Activated CD8-positive, alpha-beta memory T cell treated with anti-CD3 and anti-CD28 coated beads for 48 hours (primary cell): ENCODE measurements at regions not wholly inside any gene's neighbourhood (a gene's known extent, or its start where the extent isn't known, plus 50 kb on each side); places are given as distances from the start of the nearest gene placed in this dataset.

Experiments
- DNase-seq, 3 experiments: peaks; one replicate each; pipeline ENCODE4 v3.0.0-alpha.2; 2020; ENCODE audit warnings: low read depth in 2 of 3, low spot score in 2 of 3

- no peak for DNase-seq
Observed at GRCh38 chr1:55947446-55947845, 631.9 kb downstream of the PLPP3 start.

GRCh38 chr1:55943721-55944435 is 635.5 kb downstream of the PLPP3 start:
- no peak for DNase-seq

- DNase-seq: no peak
Observed at GRCh38 chr1:55943012-55943411, 636.4 kb downstream of the PLPP3 start.

GRCh38 chr1:55939866-55940265 is 639.5 kb downstream of the PLPP3 start:
- DNase-seq: no peak

- DNase-seq: no peak
Observed at GRCh38 chr1:55938861-55939260, 640.5 kb downstream of the PLPP3 start.

GRCh38 chr1:55938376-55938850 is 641.0 kb downstream of the PLPP3 start:
- DNase-seq: no peak

- no peak for DNase-seq
Observed at GRCh38 chr1:55937840-55938375, 641.5 kb downstream of the PLPP3 start.

- no peak for DNase-seq
Observed at GRCh38 chr1:55935236-55935635, 644.1 kb downstream of the PLPP3 start.

- no peak for DNase-seq
Observed at GRCh38 chr1:55932402-55932801, 647.0 kb downstream of the PLPP3 start.

GRCh38 chr1:55931081-55931940 is 648.1 kb downstream of the PLPP3 start:
- no peak for DNase-seq

GRCh38 chr1:55929652-55930051 is 649.7 kb downstream of the PLPP3 start:
- DNase-seq: no peak

GRCh38 chr1:55928576-55928975 is 650.8 kb downstream of the PLPP3 start:
- DNase-seq: no peak

- no peak for DNase-seq
Observed at GRCh38 chr1:55927702-55928290, 651.6 kb downstream of the PLPP3 start.

- no peak for DNase-seq
Observed at GRCh38 chr1:55926906-55927471, 652.4 kb downstream of the PLPP3 start.

- DNase-seq: no peak
Observed at GRCh38 chr1:55916907-55917306, 662.5 kb downstream of the PLPP3 start.

- no peak for DNase-seq
Observed at GRCh38 chr1:55916481-55916880, 662.9 kb downstream of the PLPP3 start.

GRCh38 chr1:55913565-55913964 is 665.8 kb downstream of the PLPP3 start:
- no peak for DNase-seq

- no peak for DNase-seq
Observed at GRCh38 chr1:55912438-55912837, 666.9 kb downstream of the PLPP3 start.

GRCh38 chr1:55904541-55904940 is 674.8 kb downstream of the PLPP3 start:
- no peak for DNase-seq

GRCh38 chr1:55898181-55898580 is 681.2 kb downstream of the PLPP3 start:
- no peak for DNase-seq

GRCh38 chr1:55896210-55896609 is 681.0 kb upstream of the USP24 start:
- DNase-seq: no peak
